A172 (cell line): ENCODE measurements at regions not wholly inside any gene's neighbourhood (a gene's known extent, or its start where the extent isn't known, plus 50 kb on each side); places are given as distances from the start of the nearest gene placed in this dataset.

Experiments
- DNase-seq: peaks from one replicate; pipeline ENCODE4 v3.0.0-alpha.2; 2015; ENCODE audit warnings: low spot score

DNA sequence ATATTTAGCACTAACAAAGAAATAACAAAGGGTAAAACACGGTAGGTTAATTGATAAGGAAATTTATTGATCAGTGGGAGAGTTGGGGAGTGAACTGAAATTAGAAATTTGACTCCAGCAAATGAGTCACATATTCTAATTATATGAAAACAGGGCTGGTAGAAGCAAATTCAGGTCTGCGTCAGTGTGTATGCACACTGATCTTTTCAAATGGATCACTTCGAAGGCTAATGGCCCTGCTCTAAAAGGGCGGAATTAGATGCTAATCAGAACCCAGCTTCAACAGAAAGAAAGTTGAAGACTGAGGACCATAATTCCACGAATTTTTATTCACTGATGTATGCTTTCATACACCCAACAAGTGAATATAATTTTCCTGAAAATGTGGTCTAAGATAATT lies 762.4 kb upstream of the DPPA4 start:
- DNase-seq, result no peak

DNA sequence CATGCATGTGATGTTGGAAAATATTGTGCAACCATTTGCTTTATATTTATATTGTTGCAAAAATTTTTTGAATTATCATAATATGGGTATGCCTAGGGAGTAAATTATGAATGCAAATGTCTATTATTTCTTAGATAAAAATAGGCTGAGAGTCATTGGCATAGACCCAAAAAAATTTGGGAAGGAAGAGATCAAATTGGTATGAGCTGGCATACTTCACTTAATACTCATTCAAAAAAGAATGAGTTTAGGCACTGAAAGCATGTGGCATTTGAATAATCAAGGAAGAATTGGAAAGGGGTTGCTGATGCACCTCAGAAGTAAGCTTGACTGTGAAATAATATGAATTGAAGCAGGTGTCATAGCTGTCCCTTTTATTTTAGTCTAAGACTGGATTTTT lies 764.0 kb upstream of the DPPA4 start:
- DNase-seq, result no peak

DNA sequence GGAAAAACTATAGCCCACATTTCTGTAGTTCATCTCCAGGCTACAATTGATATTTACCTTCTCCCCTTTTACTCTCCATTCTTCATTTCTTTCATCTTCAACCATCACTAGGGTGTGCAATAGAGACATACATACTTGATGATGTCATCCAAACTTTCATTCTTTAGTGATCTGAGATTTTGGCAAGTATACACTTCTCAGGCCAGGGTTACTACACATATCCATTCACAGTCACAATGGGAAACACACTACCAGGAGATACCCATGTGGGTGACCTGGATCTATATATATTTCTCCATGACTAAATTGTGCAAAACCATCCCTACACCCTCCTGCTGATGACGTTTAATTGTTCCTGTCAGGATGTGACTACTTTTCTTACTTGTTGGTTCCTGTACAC lies 769.5 kb upstream of the DPPA4 start:
- no peak for DNase-seq

DNA sequence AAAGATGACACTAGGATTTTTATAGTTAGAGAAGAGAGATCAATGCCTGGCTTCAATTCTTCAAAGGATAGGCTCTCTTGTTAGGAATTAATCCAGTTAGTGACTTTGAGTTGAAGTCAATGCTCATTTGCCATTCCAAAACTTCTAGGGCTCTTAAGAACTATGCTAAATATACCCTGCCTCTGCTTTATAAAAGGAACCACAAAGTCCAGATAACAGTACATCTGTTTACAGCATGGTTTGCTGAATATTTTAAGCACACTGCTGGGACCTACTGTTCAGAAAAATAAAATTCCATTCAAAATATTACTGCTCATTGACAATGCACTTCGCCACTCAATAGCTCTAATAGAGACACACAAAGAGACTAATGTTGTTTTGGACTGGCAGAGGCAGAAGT lies 786.6 kb upstream of the DPPA4 start:
- no peak for DNase-seq

DNA sequence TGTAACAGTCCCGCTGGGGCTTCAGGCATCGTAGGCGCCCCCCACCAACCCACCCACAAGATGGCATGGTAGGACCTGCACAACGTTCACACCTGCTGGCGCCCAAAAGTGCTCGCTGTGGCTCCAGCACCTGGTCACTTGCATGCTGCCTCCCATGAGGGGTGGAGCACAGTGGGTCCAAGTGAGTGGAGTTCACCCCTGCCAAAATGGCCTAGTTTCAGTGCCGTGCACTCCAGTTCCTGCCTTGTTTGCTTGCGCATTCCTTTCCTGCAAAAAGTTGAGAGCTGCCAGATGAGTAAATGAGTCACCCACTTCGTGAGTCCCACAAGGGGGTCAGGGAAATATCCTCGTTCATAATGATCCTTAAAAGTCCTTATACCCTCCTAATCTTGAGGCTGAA lies 788.7 kb upstream of the DPPA4 start:
- no peak for DNase-seq

DNA sequence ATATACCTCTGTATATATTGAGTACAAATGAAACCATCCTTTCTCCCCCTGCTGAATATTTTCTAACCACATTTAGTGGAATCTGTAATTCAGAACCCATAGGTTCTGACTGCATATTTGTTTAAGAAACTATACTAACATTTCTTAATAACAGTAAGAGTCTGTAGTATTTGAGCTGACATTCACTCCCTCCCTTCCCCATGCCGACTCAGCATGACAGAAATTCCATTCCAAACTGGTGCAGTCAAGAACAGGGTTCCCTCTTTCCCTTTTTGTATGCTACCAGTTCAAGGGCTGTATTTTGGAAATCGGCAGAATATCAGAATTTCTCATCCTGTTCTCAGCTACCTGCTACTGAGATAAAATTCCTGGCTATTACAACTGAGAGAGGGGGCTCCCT lies 796.6 kb upstream of the DPPA4 start:
- no peak for DNase-seq

DNA sequence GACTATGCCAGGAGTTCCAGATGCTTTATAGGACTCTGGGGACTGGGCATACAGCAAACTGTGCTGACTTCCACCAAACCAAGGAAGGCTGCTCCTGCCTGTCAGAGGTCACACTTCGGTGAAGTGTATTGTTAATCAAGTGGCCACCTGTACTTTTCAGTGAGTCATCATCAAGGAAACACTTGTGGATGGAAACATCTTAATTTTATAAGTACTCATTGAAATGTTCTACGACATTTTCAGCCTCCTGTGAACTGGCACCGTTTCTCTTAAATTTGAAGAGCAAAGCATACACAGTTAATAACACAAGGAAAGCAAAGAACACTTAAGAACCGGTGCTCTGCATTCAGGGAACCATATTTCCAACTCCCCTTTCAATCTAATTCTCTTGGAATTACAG lies 801.7 kb upstream of the DPPA4 start:
- no peak for DNase-seq

DNA sequence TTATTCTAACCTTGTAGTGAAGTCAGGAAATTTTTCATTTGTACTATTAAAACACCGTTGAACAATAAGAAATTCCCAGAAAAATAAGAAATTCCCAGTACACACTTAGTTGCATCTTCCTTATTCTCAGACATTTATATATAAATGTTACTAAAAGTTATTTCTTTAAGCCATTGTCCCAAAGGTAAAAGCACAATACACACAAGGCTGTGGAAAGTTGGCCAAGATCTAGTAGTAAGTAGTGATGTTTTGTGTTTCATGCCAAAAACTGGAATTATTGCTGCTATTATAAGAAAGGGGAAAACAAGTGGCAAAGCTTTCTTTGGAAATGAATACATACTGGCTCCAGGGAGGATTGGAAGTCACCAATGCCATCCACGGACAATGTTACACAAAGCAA lies 802.5 kb upstream of the DPPA4 start:
- DNase-seq, result no peak

DNA sequence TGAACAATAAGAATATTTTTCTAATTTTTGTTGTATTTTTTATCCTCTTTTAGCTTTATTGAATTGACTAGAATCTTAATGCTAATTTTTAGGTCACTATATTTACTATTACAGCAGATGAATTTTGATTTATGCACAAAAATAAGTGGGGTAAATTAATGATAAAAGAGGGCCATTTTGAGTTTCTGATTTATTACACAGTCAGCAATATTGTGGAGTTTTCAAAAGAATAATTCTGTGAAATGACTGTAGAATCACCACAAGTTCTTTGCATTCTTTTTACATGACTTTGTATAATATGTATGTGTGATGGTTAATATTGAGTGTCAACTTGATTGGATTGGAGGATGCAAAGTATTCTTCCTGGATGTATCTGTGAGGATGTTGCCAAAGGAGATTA lies 812.4 kb upstream of the DPPA4 start:
- DNase-seq, result no peak

DNA sequence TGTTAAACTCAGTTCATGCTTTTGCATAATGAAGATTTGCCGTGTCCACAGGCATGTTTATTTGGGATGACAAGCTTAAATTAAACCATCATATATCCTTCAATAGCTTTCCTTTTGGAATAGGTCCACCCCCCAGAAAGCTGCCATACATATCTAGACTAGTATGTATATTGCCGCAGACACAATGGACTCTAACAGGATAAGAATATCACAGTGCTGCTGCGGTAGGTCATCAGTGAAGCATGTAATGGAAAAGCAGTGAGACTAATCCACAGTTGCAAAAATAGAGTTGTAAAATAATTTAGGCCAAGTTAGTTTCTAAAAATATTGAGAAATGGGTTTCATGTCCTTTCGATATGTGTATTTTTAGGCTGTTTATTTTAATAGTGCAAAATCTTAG lies 819.9 kb upstream of the DPPA4 start:
- no peak for DNase-seq

DNA sequence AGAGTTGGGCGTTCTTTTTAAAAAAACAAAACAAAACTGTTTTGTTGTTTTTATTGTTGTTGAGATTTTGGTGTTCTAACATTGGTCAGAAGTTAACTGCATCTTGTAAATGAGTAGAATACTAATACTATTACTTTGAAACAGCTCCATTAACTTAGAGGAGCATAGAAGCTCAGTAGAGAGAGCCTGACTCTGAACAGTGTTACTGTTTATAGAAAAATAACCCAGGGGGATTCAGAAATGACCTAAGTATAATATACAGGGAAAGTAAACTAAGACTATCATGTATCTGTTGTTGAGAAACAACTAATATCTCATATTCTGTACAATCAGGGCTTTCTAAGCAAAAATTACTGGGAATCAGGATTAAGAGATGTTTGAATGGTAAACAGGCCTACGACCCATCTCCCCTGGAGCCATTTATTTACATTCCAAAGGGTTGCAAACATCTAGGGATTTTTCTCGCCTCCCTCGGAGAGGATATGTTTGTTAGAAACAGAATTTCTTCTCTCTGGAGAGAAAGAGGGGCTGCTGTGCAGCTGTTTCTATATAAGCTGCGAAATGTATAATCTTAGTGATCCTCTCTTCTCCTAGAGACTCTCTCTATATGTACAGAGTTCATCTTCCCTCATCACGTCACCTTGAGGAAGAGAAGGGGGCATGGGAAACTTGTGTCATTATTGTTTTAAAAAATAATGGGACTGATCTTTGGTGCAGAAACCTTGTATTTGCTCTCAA lies 827.5 kb upstream of the DPPA4 start:
- no peak for DNase-seq

DNA sequence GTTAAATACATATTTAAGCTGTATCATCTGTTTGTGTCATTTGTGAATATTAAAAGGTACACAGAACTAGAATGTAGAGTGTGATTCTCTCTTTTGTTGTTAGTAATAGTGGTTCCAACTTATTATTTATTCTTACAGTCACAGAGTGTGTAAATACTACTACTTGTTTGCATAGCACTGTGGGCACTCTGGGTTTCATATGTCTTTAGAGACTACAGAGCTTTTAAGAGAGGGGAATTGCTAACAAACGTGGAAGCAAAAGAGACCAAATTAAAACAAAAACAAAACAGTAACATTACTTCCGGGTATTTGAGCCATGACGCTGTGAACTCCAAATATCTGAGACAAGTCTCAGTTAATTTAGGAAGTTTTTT lies 828.0 kb upstream of the DPPA4 start:
- no peak for DNase-seq

DNA sequence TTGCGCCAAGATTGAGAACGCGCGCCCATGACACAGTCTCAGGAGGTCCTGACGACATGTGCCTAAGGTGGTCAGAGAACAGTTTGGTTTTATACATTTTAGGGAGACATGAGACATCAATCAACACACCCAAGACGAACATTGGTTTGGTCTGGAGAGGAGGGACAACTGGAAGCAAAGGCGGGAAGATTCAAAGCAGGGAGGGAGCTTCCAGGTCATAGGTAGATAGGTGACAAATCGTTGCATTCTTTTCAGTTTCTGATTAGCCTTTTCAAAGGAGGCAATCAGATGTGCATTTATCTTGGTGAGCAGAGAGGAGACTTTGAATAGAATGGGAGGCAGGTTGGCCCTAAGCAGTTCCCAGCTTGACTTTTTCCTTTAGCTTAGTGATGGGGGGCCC lies 828.4 kb upstream of the DPPA4 start:
- DNase-seq, result no peak

DNA sequence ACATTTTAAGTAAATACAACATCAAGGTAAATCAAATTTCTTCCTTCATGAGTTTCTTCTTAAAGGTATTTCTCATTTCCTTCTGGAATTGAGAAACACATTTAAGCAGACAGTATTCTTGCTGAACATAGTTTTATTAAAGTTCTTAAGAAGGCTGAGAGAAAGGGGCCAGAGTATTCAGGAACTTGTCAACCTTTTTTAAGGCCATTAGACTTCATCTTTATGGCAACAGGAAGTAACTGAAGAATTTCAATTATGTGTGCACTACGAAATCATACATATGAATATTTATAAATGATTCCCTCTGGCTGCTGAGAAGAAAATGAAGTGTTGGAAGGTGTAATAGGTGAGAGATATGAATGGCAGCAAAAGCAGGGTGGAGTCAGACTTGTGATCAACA lies 829.4 kb upstream of the DPPA4 start:
- no peak for DNase-seq

DNA sequence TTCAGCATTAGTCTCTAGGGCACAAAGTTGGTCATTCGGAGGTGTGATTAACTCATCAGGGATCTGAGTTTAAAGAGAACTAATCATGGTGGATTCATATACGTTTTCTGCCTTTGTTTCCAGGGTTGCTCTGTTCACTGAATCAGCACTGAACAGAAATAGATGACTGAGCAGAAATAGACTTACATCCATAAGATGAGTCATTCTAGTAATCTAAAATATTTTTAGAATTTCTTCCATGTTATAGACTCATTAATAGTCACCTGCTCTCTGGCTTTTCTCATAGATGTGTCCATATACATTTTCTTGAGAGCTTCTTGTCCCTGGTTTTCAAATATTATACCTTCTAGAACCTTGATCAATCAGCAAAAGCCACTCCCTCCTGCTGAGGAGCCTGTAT lies 837.6 kb upstream of the DPPA4 start:
- DNase-seq, result no peak

DNA sequence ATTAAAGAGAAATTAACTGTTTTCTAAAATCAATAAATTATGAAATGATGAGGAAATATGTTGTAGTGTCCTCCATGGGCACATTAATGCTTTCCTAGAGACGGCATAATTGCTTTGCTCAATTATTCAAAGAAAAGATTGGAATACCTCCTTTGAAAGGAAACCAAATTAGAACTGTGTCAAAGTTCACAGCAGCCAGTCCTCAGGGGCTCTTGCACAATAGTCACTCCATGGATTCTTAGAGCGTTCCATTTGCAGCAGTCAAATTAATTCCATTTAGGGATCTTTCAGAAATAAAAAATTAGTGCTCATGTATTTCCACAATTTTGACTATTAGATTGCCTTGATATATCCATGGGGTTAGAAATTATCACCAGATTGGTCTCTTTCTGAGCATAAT lies 841.6 kb upstream of the DPPA4 start:
- DNase-seq, result no peak

DNA sequence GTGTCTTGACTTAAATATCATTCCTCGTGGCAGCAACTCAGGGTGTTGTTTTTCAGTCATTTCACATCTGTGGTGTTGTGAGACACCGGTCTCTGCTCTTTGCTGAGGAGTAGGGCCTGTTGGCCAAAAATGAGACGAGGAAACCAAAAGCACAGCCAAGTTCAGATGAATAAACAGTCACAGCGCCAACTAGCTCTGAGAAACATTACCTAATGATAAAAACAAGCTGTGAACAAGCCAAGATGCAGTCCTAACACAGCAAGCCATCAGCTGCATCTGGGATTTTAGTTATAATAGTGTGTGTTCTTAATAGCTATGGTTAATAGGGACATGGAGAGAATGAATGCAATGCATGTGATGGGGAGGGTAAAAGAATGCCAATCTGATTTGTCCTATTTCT lies 843.4 kb upstream of the DPPA4 start:
- DNase-seq, result no peak

DNA sequence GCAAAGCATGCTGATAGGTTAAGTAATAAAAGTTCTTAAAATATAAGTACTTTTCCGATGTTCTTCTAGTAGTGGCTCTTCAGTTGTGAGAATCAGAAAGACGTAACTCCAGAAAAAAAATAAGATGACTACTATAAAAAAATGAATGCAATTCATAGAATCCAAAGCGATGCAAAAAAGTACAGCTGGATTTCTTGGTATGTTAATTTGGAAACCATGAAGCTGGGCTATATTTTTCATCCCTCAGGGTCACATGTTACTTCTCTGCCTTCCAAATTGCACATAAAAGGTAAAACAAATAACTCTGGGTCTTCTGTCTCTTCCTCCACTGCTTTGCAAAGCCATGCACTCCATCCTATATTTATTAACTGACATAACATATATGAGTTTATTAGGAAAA lies 843.9 kb upstream of the DPPA4 start:
- no peak for DNase-seq

DNA sequence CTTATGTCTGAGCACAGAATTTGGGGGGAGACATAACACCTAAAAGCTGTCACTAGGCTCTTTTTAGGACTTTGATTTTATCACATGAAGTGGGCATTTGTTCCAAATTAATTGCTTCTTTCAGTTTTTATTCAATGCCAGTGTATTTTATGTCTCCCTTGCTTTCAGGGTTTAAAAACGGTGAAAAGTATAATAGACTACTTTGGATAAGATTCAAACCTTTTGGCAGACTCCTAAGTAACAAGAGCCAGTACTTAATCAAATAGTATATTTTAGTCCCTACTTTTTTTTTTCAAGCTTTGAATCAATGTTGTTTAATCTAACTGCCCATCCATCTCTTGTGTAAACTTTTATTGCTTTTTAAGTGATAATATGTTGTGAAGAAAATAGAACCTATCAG lies 847.2 kb upstream of the DPPA4 start:
- DNase-seq, result no peak

DNA sequence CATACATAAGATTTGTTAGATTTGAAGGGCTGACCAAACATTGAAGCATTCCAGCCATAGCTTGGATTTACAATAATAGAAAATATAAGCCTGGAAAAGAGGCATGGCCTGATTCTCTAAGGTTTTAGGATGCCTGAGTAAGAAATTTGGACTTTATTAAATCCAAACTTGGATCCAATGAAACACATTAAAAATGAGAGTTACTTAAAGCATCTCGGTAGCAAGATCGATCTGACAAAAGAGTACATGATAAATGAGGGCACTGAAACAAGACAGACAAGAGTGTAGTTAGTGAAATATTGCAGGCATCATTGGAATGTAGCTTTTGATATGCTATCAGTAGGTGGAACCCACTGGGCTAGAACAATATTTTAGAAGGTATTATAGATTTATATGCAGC lies 855.7 kb upstream of the DPPA4 start:
- no peak for DNase-seq

DNA sequence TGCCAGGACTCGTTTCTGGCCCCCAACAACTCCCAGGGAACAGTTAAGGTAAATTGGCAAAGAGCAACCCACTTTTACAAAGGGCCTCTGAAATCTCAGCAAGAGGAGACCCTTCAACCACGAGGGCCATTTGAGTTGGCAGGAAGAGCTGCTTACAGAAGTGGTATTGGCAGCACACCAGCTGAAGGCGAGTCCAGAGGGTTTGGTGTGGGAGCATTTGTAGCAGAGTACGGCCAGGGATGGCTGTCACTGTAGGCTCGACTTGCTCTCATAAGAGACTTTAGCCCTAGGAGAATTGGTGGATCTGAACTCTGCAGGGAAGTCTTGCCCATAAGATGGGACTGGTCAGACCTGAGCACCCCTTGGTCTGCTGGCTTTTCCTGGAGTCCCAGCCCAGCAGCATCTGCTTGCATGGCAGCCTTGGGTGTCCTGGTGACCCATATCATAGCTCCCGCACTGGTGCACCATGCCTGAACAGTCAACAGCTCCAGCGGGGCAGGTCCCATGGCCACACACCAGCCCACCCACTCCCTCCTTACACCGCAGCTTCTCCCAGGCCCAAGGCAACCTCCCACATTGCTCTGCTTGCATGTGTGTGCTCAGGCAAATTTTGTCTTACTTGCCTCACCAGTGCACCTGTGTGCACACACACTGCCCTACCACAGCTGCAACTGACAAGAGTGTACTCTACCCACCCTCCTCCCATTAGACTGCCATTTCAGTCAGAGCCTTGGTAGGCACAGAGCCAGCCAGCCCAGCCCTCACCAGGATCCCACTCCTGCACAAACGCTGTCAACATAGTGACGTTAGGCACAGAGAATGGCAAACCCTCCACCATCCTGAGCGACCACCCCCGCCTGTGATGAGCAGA lies 861.6 kb upstream of the DPPA4 start:
- DNase-seq, result no peak

DNA sequence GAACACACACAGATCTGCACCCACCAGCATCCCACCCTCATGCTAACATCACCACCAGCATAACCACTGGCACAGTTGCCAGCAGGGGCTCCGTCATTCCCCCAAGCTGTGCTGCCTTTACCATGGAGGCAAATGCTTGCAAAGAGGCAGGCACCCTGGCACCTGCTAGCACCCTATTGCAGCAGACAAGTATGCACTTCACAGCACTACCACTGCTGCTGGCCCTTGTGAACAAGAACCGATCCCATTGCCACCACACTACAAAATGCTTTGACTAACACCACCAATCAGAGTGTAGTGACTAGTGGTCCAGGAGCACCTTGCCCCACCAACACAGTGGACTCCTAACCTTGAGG lies 862.2 kb upstream of the DPPA4 start:
- DNase-seq, result no peak

DNA sequence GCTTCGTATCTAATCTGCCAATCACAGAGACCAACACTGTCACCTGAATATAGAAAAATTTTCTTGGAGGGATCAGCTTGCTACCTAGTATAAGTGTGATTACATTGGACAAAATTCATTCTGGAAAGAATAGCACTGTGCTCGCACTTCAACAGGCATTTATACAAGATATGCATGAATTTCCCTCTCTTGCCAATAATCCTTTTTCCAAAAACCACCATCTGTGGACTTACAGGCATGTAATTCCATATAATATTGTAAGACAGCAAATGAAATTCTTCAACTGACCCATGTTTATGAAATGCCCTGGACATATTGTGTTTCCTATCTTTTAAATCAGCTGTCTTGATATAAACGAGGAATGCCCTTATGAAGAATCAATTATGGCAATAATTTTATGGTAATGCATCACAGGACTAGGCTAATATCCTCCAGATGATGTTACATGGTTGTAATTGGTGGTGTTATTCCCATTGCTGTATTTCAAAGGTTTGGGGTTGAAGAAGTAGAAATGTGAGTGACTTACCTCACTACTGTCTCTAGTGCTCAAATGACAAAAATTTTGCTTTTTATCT lies 861.4 kb upstream of the NECTIN3 start:
- DNase-seq, result no peak
